ENCODE measurements at regions not wholly inside any gene's neighbourhood (a gene's known extent, or its start where the extent isn't known, plus 50 kb on each side); places are given as distances from the start of the nearest gene placed in this dataset.
"Not testable (repeated sequence)": the region's sequence is repeated elsewhere in the genome, so short reads cannot be mapped to it uniquely, and the experiment has no call there.

GRCh38 chr11:134610116-134610910 lies 198.3 kb upstream of the B3GAT1 start:
- DNase-seq: no peak

DNA sequence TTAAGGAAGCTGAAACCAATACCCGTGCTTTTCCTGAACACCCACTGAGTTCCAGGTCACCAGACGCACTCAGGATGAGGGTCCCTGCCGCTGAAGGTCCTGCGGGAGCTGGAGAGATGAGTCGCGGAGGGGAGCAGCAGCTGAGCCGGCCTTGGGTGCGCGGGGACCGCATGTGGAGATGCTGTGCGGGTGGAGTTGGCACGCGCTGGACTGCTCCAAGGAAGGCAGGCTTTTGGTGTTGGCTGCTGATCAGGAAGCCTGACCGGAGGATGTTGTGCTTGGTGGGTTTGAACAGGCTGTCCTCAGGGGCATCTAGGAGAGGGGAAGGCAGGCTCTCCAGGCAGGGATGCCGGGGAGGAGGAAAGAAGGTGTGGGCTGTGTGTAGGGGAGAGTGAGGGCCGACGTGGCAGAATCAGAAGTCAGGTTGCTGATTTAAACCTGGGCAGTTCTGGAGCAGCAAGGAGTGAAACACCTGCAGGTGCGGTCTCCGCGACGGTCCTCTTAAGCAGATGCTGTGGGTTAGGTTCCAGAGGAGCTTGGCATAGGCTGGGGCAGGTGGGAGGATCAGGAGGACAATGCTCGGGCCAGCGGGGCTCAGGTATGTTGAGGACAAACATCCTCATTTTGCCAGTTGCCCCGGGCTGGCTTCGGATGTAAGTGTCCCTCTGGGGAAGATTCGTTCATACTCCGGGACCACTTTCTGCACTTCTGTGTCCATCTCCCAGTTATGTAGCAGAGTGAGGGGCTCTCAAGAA lies 197.5 kb upstream of the B3GAT1 start:
- DNase-seq: no peak

DNA sequence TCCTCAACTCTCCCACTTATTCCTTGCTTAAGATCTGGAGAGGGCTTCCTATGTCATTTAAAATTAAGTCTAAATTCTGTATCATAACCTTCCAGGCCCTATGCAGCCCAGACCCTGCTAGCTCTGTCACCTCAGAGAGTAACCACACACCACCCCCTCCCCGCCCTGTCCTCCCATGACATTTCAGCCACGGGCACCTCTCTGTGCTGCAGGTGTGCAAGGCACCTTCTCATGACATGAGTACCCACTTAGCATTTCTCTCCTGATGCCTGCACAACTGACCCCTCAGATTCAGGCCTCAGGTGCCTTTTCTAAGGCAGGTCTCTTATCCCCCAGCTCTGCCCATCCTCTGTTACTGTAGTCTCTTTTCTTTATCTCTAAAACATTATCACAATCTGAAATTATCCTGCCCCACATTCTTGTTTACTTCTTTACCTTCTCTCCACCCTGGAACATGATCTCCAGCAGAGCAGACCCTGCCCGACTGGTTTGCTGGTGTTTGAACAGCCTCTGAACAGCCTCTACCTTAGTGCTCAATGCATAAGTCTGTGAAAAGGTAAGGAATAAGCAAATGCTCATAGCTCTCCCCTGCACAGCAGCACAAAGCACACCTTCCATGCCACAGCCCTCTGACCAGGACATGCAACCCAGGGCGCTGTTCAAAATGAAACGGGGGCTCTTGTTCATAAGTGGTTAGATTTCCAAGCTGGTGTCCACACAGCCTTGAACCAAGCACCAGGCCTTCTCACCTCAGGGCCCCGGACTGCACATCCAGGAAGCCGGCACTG lies 196.1 kb upstream of the B3GAT1 start:
- no peak for DNase-seq

DNA sequence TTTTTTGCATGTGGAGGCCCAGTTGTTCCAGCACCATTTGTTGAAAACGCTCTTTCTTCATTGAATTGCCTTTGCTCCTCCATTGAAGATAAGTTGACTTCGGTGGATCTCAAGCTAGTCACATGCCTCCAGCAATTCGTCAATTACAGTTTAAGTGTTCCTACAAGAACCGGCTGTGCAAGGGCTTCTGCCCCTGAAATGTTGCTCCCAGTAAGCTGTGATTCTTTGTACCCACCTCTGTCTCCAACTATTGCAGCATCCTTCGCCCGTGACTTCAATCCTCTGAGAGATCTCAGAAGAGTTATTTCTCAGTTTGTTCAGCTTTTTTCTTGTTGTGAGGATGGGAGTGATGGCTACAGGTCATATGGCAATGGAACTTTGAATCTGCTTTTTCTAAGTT lies 194.2 kb upstream of the B3GAT1 start:
- no peak for DNase-seq

- DNase-seq: no peak
These were observed 192.8 kb upstream of the B3GAT1 start for GRCh38 chr11:134604886-134605285.

GRCh38 chr11:134599299-134599771 lies 187.3 kb upstream of the B3GAT1 start:
- no peak for DNase-seq

- DNase-seq: no peak
These were observed 186.3 kb upstream of the B3GAT1 start for GRCh38 chr11:134598368-134598767.

GRCh38 chr11:134597452-134597851 lies 185.4 kb upstream of the B3GAT1 start:
- no peak for DNase-seq

- DNase-seq: no peak
These were observed 184.4 kb upstream of the B3GAT1 start for GRCh38 chr11:134596404-134596803.

DNA sequence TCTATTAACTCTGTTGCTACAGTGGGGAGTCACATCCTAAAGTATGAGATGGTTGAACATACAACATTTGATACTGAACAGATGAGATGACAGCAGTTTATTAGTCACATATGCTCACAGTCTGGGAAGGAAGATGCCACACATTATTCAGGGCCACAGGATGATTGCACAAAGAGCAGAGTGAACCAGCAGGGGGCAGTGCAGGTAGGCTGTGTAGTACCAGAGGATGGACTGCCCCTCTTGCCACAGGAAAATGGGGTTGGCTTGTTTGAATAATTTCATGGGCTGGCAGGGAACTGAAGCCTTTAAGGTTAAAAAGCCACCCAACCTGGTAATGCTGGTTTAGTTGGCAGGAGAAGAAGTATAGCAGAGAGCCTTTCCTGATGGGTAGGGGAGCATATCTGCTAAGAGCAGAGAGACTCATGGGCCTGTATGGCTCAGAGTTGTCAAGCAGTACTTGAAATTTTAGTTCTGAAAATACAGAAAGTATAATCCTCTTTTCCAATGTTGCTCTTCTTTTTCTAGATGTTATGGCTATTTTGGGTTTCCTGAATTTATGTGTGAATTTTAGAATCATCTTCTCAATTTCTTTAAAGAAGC lies 180.4 kb upstream of the B3GAT1 start:
- DNase-seq: peak; percentile 30

DNA sequence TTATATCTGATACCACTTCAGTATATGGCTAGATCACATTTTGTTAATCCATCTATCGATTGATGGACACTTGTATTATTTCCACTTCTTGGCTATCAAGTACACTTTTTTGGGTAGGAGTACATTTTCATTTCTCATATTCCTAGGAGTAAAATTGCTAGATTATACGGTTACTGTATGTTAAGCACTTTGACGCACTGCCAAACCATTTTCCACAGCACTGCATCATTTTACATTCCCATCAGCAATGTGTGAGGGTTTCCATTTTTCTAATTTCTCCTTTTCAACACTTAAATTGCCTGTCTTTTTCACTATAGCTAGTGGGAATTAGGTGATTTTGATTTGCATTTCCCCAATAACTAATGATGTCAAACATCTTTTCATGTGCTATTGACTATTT lies 179.3 kb upstream of the B3GAT1 start:
- DNase-seq: no peak

- no peak for DNase-seq
These were observed 177.1 kb upstream of the B3GAT1 start for GRCh38 chr11:134589129-134589528.

DNA sequence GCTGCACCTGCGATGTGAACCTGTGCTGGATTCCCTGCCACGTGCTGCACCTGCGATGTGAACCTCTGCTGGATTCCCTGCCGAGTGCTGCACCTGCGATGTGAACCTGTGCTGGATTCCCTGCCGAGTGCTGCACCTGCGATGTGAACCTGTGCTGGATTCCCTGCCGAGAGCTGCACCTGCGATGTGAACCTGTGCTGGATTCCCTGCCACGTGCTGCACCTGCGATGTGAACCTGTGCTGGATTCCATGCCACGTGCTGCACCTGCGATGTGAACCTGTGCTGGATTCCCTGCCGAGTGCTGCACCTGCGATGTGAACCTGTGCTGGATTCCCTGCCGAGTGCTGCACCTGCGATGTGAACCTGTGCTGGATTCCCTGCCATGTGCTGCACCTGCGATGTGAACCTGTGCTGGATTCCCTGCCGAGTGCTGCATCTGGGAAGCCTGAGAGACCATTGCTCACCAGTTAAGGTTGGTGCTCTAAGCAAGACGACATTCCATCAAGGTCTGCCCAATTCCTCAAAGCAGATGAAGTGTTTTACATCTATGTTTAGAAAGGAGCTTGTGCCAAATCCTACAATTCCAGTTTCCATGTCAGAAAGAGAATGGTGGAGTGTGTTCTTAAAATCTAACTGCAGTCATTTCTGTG lies 176.5 kb upstream of the B3GAT1 start:
- not testable (repeated sequence) for DNase-seq

GRCh38 chr11:134587345-134587744 lies 175.3 kb upstream of the B3GAT1 start:
- DNase-seq: no peak

DNA sequence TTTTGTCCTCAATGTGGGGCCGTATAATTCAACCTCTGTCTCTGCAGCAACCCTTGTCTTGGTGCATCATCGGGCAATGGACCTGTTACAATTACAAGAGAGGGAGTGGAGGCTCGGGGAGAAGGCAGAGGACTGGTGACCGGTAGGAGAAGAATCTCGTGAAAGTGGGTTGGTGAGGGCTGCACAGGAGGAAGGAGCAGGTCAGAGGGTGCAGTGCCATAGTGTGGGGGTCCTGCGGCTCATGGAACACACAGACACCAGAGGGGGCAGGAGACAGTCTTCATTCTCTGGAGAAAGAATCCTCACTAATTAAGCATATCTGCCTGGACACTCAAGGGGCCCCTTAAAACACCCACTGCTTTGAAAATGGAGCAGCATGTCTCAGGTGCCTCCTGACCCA lies 174.7 kb upstream of the B3GAT1 start:
- no peak for DNase-seq

DNA sequence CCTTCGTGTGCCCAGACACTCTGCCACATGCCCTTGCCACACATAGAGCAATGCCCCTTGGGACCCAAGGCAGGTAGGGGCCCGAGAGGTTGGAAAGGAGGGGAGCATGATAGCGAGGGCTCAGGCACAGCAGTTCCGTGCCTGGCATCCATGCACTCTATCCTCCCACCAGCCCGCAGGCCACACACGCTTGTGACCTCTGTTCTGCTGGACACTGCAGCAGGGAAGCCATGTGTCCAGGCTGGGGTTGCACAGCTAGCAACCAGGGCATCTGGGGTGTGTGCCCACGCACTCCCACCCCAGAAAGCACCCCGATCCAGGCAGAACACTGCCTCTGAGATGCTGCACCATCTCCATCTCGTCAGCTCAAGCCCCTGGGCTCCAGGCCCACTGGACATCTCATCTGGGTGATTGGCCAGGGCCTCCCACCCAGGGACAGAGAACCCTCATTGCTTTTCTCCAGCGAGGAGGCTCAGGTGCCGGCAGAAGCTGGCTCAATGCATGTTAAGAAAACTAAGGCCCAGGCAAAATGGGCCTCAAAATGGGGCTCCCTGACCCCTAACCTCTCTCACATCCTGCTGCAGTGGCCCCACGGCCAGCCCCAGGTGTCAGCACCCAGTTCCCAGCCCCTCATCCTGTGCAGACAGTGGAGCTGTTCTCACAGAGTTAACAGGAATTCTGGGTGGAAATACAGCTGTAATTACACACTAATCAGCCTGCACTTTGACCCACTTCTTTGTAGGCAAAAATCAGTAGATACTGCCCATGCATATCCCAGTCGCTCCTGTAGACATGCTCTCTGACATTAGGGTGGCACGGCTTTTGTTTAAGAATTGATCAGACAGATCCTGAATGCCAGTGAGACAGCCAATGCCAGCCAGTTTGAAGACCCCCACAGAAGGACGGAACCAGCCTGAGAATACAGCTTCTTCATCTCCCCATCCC lies 173.9 kb upstream of the B3GAT1 start:
- DNase-seq: no peak

DNA sequence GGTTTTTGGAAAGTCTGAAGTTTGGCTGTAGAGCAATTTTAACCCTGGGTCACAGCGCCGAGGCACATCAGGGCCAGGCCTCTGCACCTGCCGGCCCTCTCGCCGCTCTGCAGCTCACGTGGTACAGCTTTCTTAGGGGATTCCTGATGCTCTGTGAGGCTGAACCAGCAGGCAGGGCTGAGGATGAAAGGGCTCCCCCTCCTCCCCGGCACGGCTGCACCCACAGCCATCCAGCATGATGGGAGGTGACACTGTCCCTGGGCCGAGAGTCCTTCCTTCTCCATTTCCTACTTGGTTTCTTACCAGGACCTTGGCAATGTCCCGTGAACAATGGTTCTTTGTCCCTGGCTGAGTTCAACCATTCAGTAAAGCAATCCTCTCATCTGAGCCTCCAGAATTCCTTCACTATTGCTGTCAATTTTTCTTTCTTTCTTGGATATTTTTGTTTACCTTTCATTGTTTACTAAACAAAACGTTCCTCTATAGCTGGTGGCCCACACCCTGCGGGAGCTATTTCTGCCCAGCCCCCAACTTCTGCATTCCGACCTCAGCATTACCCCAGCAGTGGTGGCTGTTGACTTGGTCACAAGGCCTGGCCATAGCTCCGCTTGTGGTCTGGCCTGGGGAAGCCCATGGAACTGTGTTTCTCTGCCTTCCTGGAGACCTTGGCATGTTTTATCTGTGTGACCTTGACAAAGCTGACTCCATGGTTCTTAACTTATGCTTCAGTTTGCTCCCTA lies 172.8 kb upstream of the B3GAT1 start:
- DNase-seq: no peak

GRCh38 chr11:134584001-134584561 lies 172.0 kb upstream of the B3GAT1 start:
- no peak for DNase-seq

- DNase-seq: no peak
These were observed 171.5 kb upstream of the B3GAT1 start for GRCh38 chr11:134583397-134583990.

DNA sequence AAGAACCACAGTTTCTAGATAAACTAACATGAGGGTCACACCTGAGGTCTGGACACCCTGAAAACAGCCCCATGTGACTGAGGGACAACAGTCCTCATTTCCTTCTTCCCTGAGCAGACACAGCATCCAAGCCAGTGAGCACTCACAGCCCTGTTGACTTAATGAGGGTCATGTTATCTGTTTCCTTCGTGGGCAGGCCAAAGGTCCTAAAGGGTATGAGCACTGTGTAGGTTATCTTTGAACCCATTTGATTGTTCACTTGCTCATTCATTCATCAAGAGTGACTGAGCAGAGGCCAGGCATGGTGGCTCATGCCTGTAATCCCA lies 170.7 kb upstream of the B3GAT1 start:
- no peak for DNase-seq
